ENCODE measurements at regions not wholly inside any gene's neighbourhood (a gene's known extent, or its start where the extent isn't known, plus 50 kb on each side); places are given as distances from the start of the nearest gene placed in this dataset.

DNA sequence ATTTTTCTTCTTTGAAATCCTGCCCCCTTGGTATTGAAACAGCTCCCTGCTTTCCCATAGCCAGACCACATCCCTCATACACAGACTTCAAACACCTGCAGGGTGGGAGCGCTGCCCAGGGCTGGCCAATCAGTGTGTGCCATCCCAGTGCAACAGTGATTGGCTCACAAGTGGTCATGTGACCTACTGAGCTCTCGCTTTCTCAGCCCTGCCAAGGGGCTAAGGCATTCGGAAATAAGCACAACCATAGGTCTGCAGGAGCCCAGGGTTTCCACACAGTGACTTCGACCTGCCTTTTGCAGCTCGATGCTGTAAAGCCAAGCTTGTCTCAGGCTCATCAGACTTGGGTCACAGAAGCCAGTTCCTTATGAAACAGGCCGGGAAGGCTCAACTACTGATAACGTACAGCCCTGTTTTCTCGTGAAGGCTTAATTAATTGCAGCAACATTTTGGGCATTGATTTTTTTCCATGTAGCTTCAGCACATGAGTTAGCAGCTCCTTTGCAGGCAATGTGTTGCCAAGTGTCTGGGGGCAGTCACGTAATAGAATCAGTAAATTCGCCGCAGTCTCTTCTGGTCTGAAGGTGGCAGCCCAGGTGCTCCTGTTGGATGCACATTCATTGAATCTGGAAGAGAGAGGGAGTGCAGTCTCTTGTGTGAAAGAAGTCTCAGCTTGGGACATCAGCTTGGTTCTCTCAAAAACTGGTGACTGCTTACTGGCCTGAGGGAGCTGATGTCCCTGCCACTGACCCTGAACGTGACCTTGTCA, 1091.8 kb downstream of the AACS start:
- TF ChIP-seq, protein P1, sequence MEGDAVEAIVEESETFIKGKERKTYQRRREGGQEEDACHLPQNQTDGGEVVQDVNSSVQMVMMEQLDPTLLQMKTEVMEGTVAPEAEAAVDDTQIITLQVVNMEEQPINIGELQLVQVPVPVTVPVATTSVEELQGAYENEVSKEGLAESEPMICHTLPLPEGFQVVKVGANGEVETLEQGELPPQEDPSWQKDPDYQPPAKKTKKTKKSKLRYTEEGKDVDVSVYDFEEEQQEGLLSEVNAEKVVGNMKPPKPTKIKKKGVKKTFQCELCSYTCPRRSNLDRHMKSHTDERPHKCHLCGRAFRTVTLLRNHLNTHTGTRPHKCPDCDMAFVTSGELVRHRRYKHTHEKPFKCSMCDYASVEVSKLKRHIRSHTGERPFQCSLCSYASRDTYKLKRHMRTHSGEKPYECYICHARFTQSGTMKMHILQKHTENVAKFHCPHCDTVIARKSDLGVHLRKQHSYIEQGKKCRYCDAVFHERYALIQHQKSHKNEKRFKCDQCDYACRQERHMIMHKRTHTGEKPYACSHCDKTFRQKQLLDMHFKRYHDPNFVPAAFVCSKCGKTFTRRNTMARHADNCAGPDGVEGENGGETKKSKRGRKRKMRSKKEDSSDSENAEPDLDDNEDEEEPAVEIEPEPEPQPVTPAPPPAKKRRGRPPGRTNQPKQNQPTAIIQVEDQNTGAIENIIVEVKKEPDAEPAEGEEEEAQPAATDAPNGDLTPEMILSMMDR (conservative IDR thresholded peaks at IDR 0.05), result no peak
- TF ChIP-seq EZH2 (IDR thresholded peaks at IDR 0.05; ENCODE audit: low read depth), result no peak
